Gastroesophageal sphincter (tissue), 3 donors: ENCODE measurements at regions not wholly inside any gene's neighbourhood (a gene's known extent, or its start where the extent isn't known, plus 50 kb on each side); places are given as distances from the start of the nearest gene placed in this dataset.

ENCODE experiments used
- CTCF ChIP-seq, 4 experiments: fragments of 200-600 bp in 2 of 4; fragments of 450-650 bp in 2 of 4; sonication (generic) in 1 of 4; IDR thresholded peaks; one replicate each; pipeline ENCODE4 v1.5.1; 2017 to 2019; ENCODE audit warnings: antibody characterized with exemption in 4 of 4, mild to moderate bottlenecking in 2 of 4, moderate library complexity in 2 of 4
- EP300 ChIP-seq: sonication (generic); formaldehyde crosslinking; IDR thresholded peaks from one replicate; pipeline ENCODE4 v1.6.1; 2017; ENCODE audit warnings: antibody characterized with exemption, mild to moderate bottlenecking
- POLR2A ChIP-seq, 2 donors: fragments of 450-650 bp; IDR thresholded peaks; one replicate each; pipeline ENCODE4 v1.6.1; 2017; ENCODE audit warnings: antibody characterized with exemption in 2 of 2, mild to moderate bottlenecking in 2 of 2, moderate library complexity in 1 of 2
- POLR2AphosphoS5 ChIP-seq: sonication (generic); formaldehyde crosslinking; IDR thresholded peaks from one replicate; pipeline ENCODE4 v1.6.1; 2017; ENCODE audit warnings: antibody characterized with exemption

DNA sequence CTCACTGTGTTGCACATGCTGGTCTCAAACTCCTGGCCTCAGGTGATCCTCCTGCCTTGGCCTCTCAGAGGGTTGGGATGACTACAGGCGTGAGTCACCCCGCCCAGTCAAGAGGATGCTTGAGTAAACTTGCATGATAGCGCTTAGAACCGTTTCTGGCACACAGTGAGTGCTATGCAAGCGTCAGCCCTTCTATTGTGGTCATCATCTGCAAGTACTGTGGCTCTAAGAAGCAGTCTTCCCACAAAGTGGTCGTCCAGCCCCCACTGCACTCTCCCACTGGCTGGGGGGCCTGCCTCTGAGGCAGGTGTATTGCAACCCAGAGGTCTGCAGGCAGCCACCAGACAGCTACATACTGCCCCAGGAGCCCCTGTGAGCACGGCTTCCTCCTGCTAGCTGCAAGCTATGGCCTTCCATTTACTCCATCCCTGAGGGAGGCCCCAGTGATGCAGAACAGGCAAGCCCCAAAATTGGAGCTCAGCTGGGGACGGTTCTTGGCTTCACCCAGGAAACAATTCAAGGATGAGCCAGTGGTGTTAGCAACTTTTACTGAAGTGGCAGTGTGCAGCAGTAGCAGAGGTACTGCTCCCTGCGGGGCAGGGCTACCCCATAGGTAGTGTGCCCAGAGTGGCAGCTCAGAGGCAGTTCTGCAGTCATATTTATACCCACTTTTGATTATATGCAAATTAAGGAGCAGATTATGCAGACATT, 95.4 kb downstream of the LSM3 start:
- no peak for TF ChIP-seq CTCF (IDR thresholded peaks at IDR 0.05)
- no peak for TF ChIP-seq POLR2AphosphoS5
- no peak for TF ChIP-seq POLR2A (IDR thresholded peaks at IDR 0.05)
- TF ChIP-seq EP300 = no peak
